GM18870 (cell line): ENCODE measurements at regions not wholly inside any gene's neighbourhood (a gene's known extent, or its start where the extent isn't known, plus 50 kb on each side); places are given as distances from the start of the nearest gene placed in this dataset.

Experiments
- ATAC-seq: cut with Tn5 transposase; IDR thresholded peaks from one replicate; pipeline ENCODE4 v1.9.1; 2021; ENCODE audit warnings: moderate library complexity; ENCODE audit not compliant: unreplicated experiment

- no peak for ATAC-seq
These were observed 139.5 kb upstream of the RGMA start for GRCh38 chr15:93228546-93228945.

GRCh38 chr15:93223803-93224202 is 134.8 kb upstream of the RGMA start:
- ATAC-seq: peak; percentile 72

- ATAC-seq: no peak
These were observed 132.7 kb upstream of the RGMA start for GRCh38 chr15:93221759-93222158.

GRCh38 chr15:93219859-93220420 is 130.9 kb upstream of the RGMA start:
- no peak for ATAC-seq

GRCh38 chr15:93217343-93217742 is 128.3 kb upstream of the RGMA start:
- no peak for ATAC-seq

- no peak for ATAC-seq
These were observed 125.1 kb upstream of the RGMA start for GRCh38 chr15:93214106-93214505.

- ATAC-seq: no peak
These were observed 124.3 kb upstream of the RGMA start for GRCh38 chr15:93213281-93213680.

GRCh38 chr15:93212578-93212977 is 123.6 kb upstream of the RGMA start:
- no peak for ATAC-seq

- no peak for ATAC-seq
These were observed 122.0 kb upstream of the RGMA start for GRCh38 chr15:93210995-93211394.

GRCh38 chr15:93209690-93210445 is 120.9 kb upstream of the RGMA start:
- no peak for ATAC-seq

GRCh38 chr15:93206893-93207292 is 117.9 kb upstream of the RGMA start:
- ATAC-seq: no peak

GRCh38 chr15:93205413-93205812 is 116.4 kb upstream of the RGMA start:
- ATAC-seq: no peak

- ATAC-seq: no peak
These were observed 114.0 kb upstream of the RGMA start for GRCh38 chr15:93203036-93203435.

- ATAC-seq: no peak
These were observed 113.4 kb upstream of the RGMA start for GRCh38 chr15:93202405-93202804.

- ATAC-seq: no peak
These were observed 112.9 kb upstream of the RGMA start for GRCh38 chr15:93201940-93202339.

GRCh38 chr15:93200837-93201226 is 111.8 kb upstream of the RGMA start:
- no peak for ATAC-seq

GRCh38 chr15:93200081-93200836 is 111.2 kb upstream of the RGMA start:
- no peak for ATAC-seq

- no peak for ATAC-seq
These were observed 107.2 kb upstream of the RGMA start for GRCh38 chr15:93196135-93196670.

GRCh38 chr15:93195109-93195508 is 106.1 kb upstream of the RGMA start:
- ATAC-seq: no peak

GRCh38 chr15:93190238-93190637 is 101.2 kb upstream of the RGMA start:
- ATAC-seq: no peak

- no peak for ATAC-seq
These were observed 100.5 kb upstream of the RGMA start for GRCh38 chr15:93189561-93189960.

- ATAC-seq: no peak
These were observed 99.2 kb upstream of the RGMA start for GRCh38 chr15:93188236-93188635.
